Caki2 (cell line): ENCODE measurements at regions not wholly inside any gene's neighbourhood (a gene's known extent, or its start where the extent isn't known, plus 50 kb on each side); places are given as distances from the start of the nearest gene placed in this dataset.
"Not testable (repeated sequence)": the region's sequence is repeated elsewhere in the genome, so short reads cannot be mapped to it uniquely, and the experiment has no call there.

Experiments
- DNase-seq: peaks from one replicate; pipeline ENCODE4 v3.0.0-alpha.2; 2015; ENCODE audit warnings: low read depth
- in situ Hi-C: cut with HindIII; loops from 2 replicates; pipeline ENCODE4 v1.10.0; 2016; ENCODE audit warnings: low sequenced_read_pairs, low pct_unique_long_range_greater_than_20kb, mixed read lengths

DNA sequence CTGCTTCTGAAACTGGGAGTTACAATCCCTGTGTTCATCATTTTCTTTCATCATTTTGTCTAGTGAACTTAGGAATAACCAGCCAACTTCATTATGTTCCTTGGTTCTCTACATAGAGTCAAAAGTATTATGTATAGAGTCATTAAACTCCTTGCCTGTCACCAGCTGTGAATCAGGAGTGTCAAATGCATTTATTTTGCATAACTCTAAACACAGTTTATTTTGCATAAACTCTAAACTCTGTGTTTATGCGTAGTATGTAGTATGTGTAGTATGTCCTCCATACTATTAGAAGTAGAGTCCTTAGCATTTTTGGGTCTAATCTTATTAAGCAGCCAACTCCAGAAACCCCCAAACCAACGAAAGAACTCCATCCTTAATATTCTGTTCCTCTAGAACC is 164.4 kb downstream of the EVA1A start:
- in situ Hi-C loops = no loop called here
- no peak for DNase-seq

DNA sequence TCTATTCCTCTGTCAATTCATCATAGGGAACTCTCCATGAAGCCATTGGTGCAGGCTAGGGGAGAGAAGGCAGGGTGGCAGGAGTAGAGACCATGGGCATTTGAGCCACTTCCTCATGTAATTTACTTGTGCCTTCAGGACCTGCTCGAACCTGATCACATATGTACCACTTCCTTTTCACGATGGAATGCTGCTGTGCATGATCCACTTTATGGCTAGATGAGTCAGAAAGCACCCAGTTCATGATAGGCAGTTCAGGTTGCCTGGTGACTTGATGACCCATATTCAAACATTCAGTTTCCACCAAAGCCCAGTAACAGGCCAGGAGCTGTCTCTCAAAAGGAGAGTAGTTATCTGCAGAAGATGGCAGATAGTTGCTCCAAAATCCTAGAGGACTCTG is 166.0 kb downstream of the EVA1A start:
- DNase-seq, in situ Hi-C loops: not testable (repeated sequence)

DNA sequence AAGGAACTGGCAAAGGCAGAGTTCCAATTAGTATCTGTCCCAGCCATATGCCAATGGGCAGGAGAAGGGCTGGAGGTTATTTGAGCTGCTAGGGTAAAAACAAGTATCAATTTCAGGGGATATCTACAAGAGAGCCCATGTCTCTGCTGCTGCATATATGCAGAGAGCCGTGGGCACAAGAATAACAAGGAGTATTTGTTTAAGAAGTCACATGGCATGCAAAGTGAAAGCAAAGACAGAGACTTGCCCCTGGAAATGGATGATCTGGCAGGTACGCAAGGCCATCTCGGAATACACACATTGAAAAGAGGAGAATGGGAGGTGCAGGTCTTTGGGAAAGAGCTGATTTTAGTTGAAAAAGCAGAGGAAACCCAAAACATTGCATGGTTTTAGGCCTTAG is 170.6 kb downstream of the EVA1A start:
- DNase-seq = no peak
- in situ Hi-C loops = no loop called here

DNA sequence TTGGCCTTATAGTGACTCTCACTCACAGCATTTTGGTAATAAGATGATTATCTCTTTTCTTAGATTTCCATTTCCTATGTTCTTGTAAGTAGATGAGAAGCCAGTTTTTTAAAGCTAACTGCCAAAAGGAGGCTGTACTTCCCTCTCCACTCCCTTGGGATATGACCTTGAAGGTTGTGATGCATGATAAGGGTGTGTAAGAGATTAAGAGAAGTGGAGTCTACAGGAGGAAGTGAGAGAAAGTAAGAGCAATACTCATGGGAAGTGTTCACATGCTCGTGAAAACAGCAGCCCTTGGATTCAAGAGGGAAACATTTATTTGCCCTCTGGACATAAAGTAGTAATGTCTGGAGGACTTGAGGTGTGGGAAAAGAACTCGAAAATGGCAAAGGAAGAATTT is 171.5 kb downstream of the EVA1A start:
- DNase-seq = no peak
- in situ Hi-C loops = no loop called here

DNA sequence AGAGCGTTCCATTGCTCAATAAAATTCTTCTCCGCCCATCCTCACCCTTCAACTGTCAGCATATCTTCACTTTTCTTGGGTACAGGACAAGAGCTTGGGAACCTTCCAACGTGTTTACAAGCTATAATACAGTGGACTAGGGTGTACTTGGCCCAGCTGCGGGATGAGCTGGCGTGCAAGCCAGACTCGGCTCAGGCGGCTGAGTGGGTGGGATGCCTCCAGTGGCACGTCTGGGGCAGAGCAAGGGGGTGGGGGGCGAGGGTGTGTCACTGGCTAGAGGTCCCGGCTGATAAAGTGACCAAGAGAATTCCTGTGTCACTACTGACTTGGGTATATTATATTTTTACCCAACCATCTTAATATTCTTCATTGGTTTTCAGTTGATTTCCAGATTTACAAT is 179.7 kb downstream of the EVA1A start:
- DNase-seq = no peak
- in situ Hi-C loops = no loop called here

DNA sequence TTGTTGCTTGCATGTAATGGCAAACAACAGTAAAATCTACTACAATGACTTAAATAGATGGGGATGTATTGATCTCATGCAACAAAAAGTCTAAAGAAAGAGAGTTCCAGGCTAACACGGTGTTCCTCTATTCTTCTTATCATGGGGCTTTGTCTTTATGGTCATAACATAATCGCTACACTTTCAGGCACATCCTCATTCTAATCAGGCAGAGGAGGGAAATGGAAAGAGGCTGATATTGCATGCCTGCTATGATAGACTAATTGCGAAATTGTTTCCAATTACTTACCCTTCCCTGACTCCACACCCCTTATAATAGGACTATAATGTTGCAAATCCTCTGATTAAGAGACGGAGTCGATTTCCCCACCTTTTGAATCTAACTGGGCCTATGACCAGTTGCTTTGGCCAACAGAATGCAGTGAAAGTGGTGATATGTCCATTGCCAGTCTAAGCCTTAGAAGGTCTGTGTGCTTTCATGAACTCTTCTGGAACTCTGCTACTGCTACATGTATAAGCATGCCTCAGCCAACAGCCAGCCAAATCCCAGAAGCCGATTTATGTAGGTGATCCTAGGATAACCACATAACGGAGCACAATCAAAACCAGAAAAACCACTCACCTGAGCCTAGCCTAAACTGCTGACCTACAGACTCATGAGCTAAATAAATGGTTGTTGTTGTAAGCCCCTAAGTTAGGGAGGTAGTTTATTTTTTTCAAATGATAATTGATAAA is 180.3 kb upstream of the TACR1 start:
- no peak for DNase-seq
- in situ Hi-C loops = no loop called here

DNA sequence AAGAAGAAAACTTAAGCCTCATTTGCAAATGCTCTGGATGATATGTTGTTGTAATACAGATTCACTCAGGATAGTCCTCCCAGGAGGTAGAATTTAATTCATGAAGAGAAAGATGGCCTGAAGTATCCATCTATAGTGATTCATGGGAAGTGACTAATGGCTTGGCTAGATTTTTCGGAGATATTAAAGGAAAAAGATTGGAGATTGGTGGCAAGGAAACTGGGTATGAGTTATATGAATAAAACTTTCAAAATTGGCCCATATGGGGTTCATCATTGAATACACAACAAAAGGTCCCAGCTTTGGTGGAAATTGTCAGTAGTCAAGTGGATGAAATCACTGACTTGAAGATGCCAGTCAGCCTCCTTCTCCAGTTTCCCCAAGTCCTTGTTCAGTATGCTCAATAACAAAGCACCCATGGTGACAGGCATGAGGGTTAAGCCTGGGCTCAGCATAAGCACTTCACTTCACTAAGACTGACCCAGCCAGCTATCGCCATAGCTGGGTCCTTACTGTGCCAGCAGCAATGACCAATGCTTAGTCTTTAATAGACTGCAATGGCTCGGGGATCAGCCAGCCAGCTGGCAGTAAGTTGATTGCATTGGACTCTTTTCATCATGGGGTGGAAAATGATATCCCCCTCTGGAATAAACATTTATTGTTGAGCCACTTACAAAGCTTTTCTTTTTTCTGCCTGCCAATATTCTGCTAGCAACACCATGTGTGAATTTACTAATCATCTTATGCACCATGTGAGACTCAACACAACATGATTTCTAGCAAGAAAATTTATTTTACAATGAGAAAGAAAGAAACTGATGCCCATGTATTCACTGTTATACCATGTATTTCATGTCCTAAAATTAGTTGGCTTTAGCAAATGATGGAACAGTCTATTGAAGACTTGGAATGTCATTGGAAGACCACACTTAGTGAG is 176.6 kb upstream of the TACR1 start:
- in situ Hi-C loops = no loop called here
- DNase-seq = no peak

DNA sequence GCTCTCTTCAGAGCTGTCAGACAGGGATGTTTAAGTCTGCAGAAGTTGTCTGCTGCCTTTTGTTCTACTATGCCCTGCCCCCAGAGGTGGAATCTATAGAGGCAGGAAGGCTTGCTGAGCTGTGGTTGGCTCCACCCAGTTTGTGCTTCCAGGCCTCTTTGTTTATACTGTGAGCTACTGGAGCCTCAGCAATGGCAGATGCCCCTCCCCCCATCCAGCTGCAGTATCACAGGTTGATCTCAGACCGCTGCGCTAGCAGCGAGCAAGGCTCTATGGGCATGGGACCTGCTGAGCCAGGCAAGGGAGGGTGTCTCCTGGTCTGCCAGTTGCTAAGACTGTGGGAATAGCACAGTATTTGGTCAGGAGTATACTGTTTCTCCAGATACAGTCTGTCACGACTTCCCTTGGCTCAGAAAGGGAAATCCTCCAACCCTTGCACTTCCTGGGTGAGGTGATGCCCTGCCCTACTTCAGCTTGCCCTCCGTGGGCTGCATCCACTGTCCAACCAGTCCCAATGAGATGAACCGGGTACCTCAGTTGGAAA is 175.2 kb upstream of the TACR1 start:
- in situ Hi-C loops, DNase-seq: not testable (repeated sequence)

DNA sequence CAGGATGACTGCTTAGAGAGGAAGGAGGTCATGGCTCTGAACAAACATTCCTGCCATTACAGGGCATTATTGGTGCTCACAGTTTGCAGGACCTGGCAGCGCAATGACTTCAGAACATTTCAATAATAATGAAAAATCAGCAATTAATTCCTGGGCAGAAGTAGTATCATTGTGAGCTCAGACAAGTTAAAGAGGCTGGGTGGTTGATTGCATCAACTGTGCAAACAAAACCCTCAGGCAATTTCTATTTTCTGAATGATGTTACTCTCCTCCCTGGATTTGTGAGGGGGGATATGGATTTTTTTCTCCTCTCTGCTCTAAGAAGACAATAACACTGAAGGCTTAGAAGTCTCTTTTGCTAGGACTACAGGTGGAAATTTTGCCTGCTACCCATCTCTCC is 168.1 kb upstream of the TACR1 start:
- in situ Hi-C loops = no loop called here
- DNase-seq = no peak

DNA sequence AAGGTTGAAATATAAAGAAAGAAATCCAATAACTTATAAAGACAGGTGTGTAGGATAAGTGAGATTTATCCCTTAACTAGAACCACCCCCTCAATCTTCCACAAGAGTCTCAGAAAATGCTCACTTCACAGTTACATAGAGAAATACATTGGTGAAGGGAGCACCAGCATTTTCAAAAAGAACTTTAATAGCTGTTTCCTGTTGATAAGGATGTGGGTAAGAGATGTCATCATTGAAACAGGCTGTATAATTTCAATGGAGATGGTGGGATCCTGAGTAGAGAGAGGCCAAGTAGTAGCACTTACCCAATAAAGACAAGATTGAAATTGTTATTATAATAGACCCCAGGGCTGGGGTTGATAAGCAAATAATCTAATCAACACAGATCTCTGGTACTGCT is 162.2 kb upstream of the TACR1 start:
- in situ Hi-C loops = no loop called here
- no peak for DNase-seq

DNA sequence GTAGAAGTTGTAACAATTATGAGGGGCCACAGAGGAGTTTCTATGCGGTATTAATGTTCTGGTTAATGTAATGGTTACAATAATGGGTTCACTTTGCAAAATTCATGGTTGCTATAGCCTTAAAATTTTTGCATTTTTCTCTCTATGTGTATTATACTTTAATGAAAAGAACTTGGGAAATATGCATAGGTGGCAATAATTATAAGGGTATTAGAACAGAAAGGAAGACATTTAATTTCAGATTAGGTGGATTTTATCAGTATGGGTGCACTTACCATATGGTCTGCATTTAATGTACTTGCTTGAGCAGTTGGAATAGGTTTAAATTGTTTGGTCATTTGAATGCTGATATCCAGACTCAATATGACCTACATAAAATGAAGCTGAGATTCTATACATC is 161.6 kb upstream of the TACR1 start:
- in situ Hi-C loops = no loop called here
- DNase-seq = no peak

DNA sequence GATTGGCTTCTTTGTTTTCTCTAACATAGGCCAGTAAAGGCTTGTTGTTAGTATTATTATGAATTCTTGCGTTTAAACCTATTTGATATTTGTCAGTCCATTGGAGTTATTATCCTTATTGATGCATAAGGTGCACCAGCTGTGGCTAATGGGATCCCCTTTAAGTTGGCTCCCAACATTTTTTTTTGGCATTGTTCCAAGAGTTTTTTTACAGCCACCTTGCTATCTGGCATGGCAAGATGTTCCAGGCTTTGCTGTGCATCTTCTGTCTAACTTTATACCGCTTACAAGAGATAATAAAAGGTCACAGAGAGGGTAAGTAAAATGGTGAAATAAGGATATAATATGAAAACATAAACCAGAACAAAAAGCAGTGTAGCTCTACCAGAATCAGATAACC is 157.5 kb upstream of the TACR1 start:
- no peak for DNase-seq
- in situ Hi-C loops = no loop called here

DNA sequence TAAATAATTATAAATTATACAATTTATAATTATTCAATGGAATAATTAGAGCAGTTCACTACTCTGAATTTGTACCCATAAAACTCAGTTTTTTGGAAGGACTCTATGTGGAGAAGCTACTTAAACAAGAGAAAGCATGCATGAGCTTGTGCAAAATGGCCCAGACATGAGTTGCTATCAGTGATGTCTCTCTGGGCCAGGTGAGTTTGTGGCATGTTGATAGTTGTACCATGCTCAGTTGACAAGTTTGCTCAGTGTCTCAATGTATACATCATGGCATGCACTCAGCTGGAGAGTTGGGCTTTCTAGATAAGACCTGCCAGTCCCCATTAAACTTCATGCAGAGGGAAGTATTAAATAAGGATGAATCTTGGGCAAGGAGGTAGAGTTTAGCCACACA is 153.8 kb upstream of the TACR1 start:
- no peak for DNase-seq
- in situ Hi-C loops = no loop called here

DNA sequence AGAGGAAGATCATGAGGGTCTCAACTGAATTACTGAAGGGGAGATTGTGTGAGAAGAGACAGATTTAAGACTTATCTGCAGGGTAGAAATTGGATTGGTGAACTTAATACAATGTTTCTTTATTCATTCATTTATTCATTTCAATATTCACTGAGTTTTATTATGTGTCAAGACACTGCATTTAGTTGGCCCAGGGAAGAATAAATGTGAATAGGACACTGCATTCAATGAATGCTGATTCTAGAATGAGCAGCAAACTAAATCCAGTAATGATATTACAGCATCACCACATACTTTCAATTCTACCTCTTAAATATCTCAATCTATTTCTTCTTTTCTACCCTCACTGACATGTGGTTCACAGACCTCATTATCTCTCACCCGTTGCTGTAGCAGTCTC is 149.0 kb upstream of the TACR1 start:
- no peak for DNase-seq
- in situ Hi-C loops = no loop called here

DNA sequence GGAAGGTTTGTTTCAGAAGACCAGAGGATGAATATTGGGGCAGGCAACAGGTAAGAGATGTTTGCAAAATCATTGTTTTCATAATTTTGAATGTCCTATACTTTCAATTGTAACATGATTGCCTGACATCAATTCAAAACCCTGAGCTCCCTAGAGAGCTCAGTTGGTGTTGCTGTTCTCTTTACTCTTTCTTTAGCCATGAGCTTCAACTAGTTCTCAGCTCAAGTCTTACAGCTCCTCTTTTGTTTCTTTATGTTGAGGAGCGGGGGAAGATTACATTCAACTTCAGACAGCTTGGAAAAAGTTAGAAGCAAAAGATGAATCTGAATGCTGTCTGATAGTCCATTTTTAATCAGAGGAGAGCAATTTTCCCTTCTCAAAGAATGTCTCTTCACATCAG is 144.8 kb upstream of the TACR1 start:
- no peak for DNase-seq
- in situ Hi-C loops = no loop called here

DNA sequence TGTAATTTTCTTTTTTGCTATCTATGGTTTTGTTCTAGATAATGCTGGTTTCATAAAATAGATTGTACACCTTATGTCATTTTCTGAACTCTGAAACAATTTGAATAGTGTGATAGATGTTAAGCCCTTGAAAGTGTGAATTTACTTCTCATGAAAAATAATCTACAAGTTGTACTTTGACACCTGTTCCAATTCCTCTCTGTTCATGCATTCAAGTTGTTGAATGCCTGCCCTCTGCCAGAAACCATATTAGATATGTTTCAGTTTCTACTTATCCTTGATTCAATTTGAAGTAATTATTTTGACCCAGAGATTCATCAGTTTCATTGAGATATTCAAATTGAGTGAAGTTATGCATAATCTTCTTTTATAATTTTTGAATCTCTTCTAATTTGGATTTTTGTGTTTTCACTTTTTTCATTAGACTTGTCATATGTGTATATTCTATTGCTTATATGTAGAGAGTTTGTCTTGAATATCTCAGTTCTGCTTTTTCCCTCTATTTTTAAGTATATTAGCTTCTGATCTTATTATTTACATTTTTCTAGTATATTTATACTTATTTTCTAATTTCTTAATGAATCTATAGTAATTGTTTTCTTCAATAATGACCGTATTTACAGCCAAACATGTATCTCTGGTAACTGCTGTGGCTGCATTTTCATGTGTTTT is 143.3 kb upstream of the TACR1 start:
- in situ Hi-C loops = no loop called here
- no peak for DNase-seq

DNA sequence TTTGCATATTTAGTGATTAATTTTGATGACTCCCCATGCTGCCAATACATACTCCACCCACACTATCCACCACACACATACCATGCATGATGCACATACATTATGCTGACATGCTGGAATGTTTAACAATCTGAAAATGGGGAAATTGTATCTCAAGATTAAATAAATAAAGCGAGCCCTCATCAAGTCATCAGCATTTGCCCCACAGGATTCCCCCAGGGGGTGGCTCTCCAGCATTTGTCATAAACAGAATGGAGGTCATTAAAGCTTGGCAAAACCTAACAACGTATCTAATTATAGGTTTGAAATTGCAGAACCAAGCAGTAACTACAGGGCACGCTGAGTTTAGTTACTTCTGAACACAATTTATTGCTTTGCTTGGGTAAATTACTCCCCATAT is 141.2 kb upstream of the TACR1 start:
- in situ Hi-C loops = no loop called here
- no peak for DNase-seq

DNA sequence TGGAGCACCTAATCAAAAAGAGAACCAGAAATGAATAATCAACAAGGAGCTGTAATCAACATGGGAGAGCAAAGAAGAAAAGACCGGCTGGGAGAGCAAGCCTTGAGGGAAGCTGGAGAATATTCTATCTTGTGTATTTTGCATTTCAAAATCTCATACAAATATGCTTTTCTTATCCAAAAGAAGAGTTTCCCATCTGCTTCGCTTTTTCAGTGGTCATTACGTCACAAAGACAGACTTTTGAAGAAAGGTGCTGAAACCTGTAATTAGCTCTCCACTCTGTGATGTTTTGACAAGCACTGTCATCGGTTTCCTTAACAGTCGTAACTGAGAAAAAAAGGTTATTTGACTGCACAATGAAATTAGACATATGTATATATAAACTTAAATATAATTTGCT is 139.1 kb upstream of the TACR1 start:
- in situ Hi-C loops = no loop called here
- DNase-seq = no peak

DNA sequence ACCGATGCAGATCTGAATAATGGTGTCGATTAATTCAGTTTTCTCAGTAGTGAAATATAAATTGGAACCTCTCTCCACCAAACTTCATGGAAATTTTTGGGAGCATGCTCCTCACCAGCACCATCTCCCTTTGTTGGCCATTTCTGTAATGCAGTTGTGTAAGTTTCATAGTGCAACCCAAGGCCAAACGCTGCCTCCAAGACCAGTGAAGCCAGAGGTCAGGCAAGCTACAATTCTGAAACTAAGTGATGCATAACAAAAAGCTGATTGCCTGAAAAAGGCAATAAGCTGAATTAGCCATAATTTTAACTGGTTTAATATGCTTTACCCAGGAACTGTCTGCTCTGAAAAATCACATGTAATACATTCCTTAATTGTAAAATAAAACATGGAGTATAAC is 138.3 kb upstream of the TACR1 start:
- DNase-seq = no peak
- in situ Hi-C loops = no loop called here
